ENCODE measurements at regions not wholly inside any gene's neighbourhood (a gene's known extent, or its start where the extent isn't known, plus 50 kb on each side); places are given as distances from the start of the nearest gene placed in this dataset.

DNA sequence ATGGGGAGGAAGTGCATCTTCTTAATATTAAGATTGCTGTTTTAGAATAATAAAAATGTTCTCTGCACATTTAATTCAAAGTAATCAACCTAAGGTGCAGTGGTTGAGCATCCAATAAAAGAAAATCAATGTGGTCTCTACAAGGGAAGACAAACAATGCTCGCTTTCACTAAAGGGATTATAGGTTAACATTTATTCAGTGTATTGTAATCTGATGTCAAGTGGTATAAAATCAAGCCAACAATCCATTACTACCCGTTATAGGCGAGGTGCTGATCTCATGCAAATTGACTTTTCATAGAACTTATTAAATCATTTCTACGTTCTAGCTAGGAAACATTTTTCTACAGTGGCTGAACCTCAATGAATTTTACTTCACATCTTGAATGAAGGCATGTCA lies 773.9 kb downstream of the NR2F1-AS1 start:
- H3K4me1 ChIP-seq (ENCODE audit: control insufficient read depth, extremely low read depth, insufficient read depth, low read length): no peaks in the 10 kb centered on the region
- no peak overlapping the region for H3K9ac ChIP-seq (ENCODE audit: insufficient read depth, low read length)
- H3K27ac ChIP-seq (ENCODE audit: insufficient read depth, low read length): no peak overlapping the region
- TF ChIP-seq, protein P1, sequence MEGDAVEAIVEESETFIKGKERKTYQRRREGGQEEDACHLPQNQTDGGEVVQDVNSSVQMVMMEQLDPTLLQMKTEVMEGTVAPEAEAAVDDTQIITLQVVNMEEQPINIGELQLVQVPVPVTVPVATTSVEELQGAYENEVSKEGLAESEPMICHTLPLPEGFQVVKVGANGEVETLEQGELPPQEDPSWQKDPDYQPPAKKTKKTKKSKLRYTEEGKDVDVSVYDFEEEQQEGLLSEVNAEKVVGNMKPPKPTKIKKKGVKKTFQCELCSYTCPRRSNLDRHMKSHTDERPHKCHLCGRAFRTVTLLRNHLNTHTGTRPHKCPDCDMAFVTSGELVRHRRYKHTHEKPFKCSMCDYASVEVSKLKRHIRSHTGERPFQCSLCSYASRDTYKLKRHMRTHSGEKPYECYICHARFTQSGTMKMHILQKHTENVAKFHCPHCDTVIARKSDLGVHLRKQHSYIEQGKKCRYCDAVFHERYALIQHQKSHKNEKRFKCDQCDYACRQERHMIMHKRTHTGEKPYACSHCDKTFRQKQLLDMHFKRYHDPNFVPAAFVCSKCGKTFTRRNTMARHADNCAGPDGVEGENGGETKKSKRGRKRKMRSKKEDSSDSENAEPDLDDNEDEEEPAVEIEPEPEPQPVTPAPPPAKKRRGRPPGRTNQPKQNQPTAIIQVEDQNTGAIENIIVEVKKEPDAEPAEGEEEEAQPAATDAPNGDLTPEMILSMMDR (conservative IDR thresholded peaks at IDR 0.05 in 1 of 2, IDR thresholded peaks at IDR 0.05 in 1 of 2; ENCODE audit: low read depth in 1 of 2, low read length in 2 of 2): no peak
- no peak for TF ChIP-seq EZH2 (IDR thresholded peaks at IDR 0.05; ENCODE audit: low read length, missing control alignments)
- no peak overlapping the region for H3K4me3 ChIP-seq (replicated peaks in 1 of 4; ENCODE audit: control extremely low read depth in 1 of 4, insufficient read depth in 1 of 4, low read depth in 3 of 4, low read length in 4 of 4)
- no peaks in the 10 kb centered on the region for H3K9me3 ChIP-seq (ENCODE audit: control insufficient read depth, insufficient read depth, low read depth, low read length)
- no peak for DNase-seq (ENCODE audit: low read depth in 2 of 2)
- no peak overlapping the region for H2AFZ ChIP-seq (ENCODE audit: low read length)
- no peak overlapping the region for H3K4me2 ChIP-seq (ENCODE audit: extremely low read depth, insufficient read depth, low read length)
- H3K27me3 ChIP-seq (ENCODE audit: control insufficient read depth, insufficient read depth, low read length): no peaks in the 10 kb centered on the region
- no peaks in the 10 kb centered on the region for H3K36me3 ChIP-seq (ENCODE audit: control insufficient read depth, insufficient read depth, low read length)
- no peaks in the 10 kb centered on the region for H4K20me1 ChIP-seq (ENCODE audit: control insufficient read depth, extremely low read depth, insufficient read depth, low read length)
- no peaks in the 10 kb centered on the region for H3K79me2 ChIP-seq (ENCODE audit: control insufficient read depth, insufficient read depth, low read length)

DNA sequence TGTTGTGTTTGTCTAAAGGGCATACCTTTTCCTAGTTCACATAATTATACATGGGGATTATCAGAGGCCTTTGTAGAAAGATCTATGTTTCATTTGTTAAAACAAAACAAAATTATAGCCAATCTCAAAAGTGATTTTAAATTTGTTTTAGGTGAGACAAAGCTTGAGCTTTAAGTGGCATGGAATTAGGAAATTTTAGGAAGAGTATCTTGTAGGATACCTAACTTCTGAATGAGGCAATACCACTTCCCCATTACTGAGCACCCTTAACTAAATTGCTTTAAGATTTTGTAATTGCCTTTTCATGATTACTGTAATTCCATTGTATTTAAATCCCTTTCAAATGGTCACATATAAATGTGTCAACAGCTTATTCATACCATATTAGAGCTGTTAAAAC lies 775.6 kb downstream of the NR2F1-AS1 start:
- no peak overlapping the region for H2AFZ ChIP-seq (ENCODE audit: low read length)
- H3K27ac ChIP-seq (ENCODE audit: insufficient read depth, low read length): no peak overlapping the region
- TF ChIP-seq, protein P1 (conservative IDR thresholded peaks at IDR 0.05 in 1 of 2, IDR thresholded peaks at IDR 0.05 in 1 of 2; ENCODE audit: low read depth in 1 of 2, low read length in 2 of 2): no peak
- TF ChIP-seq EZH2 (IDR thresholded peaks at IDR 0.05; ENCODE audit: low read length, missing control alignments): no peak
- H3K9ac ChIP-seq (ENCODE audit: insufficient read depth, low read length): no peak overlapping the region
- H3K4me3 ChIP-seq (replicated peaks in 1 of 4; ENCODE audit: control extremely low read depth in 1 of 4, insufficient read depth in 1 of 4, low read depth in 3 of 4, low read length in 4 of 4): no peak overlapping the region
- no peaks in the 10 kb centered on the region for H3K79me2 ChIP-seq (ENCODE audit: control insufficient read depth, insufficient read depth, low read length)
- DNase-seq (ENCODE audit: low read depth in 2 of 2): no peak
- no peaks in the 10 kb centered on the region for H3K4me1 ChIP-seq (ENCODE audit: control insufficient read depth, extremely low read depth, insufficient read depth, low read length)
- no peaks in the 10 kb centered on the region for H3K27me3 ChIP-seq (ENCODE audit: control insufficient read depth, insufficient read depth, low read length)
- no peaks in the 10 kb centered on the region for H4K20me1 ChIP-seq (ENCODE audit: control insufficient read depth, extremely low read depth, insufficient read depth, low read length)
- H3K9me3 ChIP-seq (ENCODE audit: control insufficient read depth, insufficient read depth, low read depth, low read length): no peaks in the 10 kb centered on the region
- no peak overlapping the region for H3K4me2 ChIP-seq (ENCODE audit: extremely low read depth, insufficient read depth, low read length)
- H3K36me3 ChIP-seq (ENCODE audit: control insufficient read depth, insufficient read depth, low read length): no peaks in the 10 kb centered on the region

DNA sequence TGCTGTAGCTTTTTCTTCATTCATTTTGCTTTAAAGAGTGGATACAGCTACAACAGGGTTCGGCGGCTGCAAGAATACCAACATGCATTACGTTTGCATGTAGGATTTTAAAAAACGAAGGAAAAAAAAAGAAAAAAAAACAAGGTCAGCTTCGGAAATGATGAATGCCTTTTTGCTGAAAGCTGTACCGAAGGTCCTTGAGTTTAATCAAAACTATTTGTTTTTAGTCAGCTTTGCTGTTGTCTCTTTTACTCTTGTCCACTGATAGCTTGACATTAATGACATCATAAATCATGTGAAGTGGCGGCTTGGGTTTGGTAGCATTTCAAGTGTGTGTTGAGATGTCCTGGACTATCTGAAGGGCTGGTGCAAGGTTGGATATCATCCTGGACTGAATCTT lies 779.1 kb downstream of the NR2F1-AS1 start:
- H3K79me2 ChIP-seq (ENCODE audit: control insufficient read depth, insufficient read depth, low read length): no peaks in the 10 kb centered on the region
- H3K4me2 ChIP-seq (ENCODE audit: extremely low read depth, insufficient read depth, low read length): peak overlapping the region; percentile 58

More for the DNA sequence above, 779.1 kb downstream of the NR2F1-AS1 start:
- Histone ChIP-seq H2AFZ (ENCODE audit: low read length) (no peak overlapping the region), H3K4me1 (ENCODE audit: control insufficient read depth, extremely low read depth, insufficient read depth, low read length) (no peaks in the 10 kb centered on the region), H3K36me3 (ENCODE audit: control insufficient read depth, insufficient read depth, low read length) (no peaks in the 10 kb centered on the region), H4K20me1 (ENCODE audit: control insufficient read depth, extremely low read depth, insufficient read depth, low read length) (no peaks in the 10 kb centered on the region), H3K4me3 (replicated peaks in 1 of 4; ENCODE audit: control extremely low read depth in 1 of 4, insufficient read depth in 1 of 4, low read depth in 3 of 4, low read length in 4 of 4) (no peak overlapping the region), H3K9ac (ENCODE audit: insufficient read depth, low read length) (no peak overlapping the region), H3K9me3 (ENCODE audit: control insufficient read depth, insufficient read depth, low read depth, low read length) (no peaks in the 10 kb centered on the region), H3K27me3 (ENCODE audit: control insufficient read depth, insufficient read depth, low read length) (no peaks in the 10 kb centered on the region), H3K27ac (ENCODE audit: insufficient read depth, low read length) (no peak overlapping the region)
- peak; percentile 53 to 56 for DNase-seq (ENCODE audit: low read depth in 2 of 2)
- TF ChIP-seq EZH2 (IDR thresholded peaks at IDR 0.05; ENCODE audit: low read length, missing control alignments): no peak

Data from fibroblast of lung (primary cell).